ENCODE measurements at regions not wholly inside any gene's neighbourhood (a gene's known extent, or its start where the extent isn't known, plus 50 kb on each side); places are given as distances from the start of the nearest gene placed in this dataset.
"Not testable (repeated sequence)": the region's sequence is repeated elsewhere in the genome, so short reads cannot be mapped to it uniquely, and the experiment has no call there.

- H3K27ac ChIP-seq (ENCODE audit: low read length); H3F3A ChIP-seq (ENCODE audit: insufficient read depth, low read length); H3K27me3 ChIP-seq (replicated peaks; ENCODE audit: insufficient read depth, low read length); H2AFZ ChIP-seq (ENCODE audit: low read length); H3K9me2 ChIP-seq (replicated peaks; ENCODE audit: insufficient read depth, low read length); H3K79me2 ChIP-seq (ENCODE audit: low read length); H3K4me3 ChIP-seq (ENCODE audit: low read length); H3K4me2 ChIP-seq (ENCODE audit: low read depth, low read length); H3K9me3 ChIP-seq (replicated peaks; ENCODE audit: insufficient read depth, low read length); H3K36me3 ChIP-seq (replicated peaks; ENCODE audit: insufficient read depth, low read length); H4K20me1 ChIP-seq (ENCODE audit: insufficient read depth, low read length); H3K4me1 ChIP-seq (ENCODE audit: low read length); DNase-seq; H3K9ac ChIP-seq (ENCODE audit: low read length): not testable (repeated sequence)
These were observed 220.9 kb downstream of the UTRN start for GRCh38 chr6:144506051-144506450.

DNA sequence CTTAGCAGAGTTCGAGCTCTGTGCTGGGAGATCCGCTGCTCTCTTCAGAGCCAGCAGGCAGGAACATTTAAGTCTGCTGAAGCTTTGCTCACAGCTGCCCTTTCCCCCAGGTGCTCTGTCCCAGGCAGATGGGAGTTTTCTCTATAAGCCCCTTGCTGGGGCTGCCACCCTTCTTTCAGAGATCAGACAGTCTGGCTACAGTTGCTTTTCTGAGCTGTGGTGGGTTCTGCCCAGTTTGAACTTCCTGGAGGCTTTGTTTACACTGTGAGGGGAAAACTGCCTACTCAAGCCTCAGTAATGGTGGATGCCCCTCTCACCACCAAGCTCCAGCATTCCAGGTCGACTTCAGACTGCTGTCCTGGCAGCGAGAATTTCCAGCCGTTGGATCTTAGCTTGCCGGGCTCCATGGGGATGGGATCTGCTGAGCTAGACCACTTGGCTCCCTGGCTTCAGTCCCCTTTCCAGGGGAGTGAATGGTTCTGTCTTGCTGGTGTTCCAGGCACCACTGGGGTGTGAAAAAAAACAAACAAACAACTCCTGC, 222.7 kb downstream of the UTRN start:
- H2AFZ ChIP-seq (ENCODE audit: low read length); H4K20me1 ChIP-seq (ENCODE audit: insufficient read depth, low read length); H3K9me2 ChIP-seq (replicated peaks; ENCODE audit: insufficient read depth, low read length); H3K79me2 ChIP-seq (ENCODE audit: low read length); H3F3A ChIP-seq (ENCODE audit: insufficient read depth, low read length); H3K9me3 ChIP-seq (replicated peaks; ENCODE audit: insufficient read depth, low read length); H3K27ac ChIP-seq (ENCODE audit: low read length); H3K27me3 ChIP-seq (replicated peaks; ENCODE audit: insufficient read depth, low read length); DNase-seq; H3K4me2 ChIP-seq (ENCODE audit: low read depth, low read length); H3K4me1 ChIP-seq (ENCODE audit: low read length); H3K4me3 ChIP-seq (ENCODE audit: low read length); H3K9ac ChIP-seq (ENCODE audit: low read length); H3K36me3 ChIP-seq (replicated peaks; ENCODE audit: insufficient read depth, low read length): not testable (repeated sequence)

DNA sequence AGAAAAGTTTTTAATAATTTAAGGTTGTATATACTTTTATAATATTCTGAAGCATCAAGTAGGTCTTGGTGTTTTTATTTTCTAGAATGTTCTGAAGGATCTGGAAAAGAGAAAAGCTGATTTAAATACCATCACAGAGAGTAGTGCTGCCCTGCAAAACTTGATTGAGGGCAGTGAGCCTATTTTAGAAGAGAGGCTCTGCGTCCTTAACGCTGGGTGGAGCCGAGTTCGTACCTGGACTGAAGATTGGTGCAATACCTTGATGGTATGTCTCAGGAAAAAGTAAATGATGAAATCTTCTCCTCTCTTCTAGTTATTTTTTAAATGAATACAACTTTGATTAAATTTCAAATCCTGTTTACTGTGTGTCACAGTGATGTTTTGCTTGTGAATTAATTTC, 225.7 kb downstream of the UTRN start:
- no peaks in the 10 kb centered on the region for H3K79me2 ChIP-seq (ENCODE audit: low read length)
- no peaks in the 10 kb centered on the region for H3K9me3 ChIP-seq (replicated peaks; ENCODE audit: insufficient read depth, low read length)
- no peaks in the 10 kb centered on the region for H3K27me3 ChIP-seq (replicated peaks; ENCODE audit: insufficient read depth, low read length)
- no peak for DNase-seq
- no peak overlapping the region for H3K9ac ChIP-seq (ENCODE audit: low read length)
- H3K4me2 ChIP-seq (ENCODE audit: low read depth, low read length), result no peak overlapping the region
- no peaks in the 10 kb centered on the region for H3F3A ChIP-seq (ENCODE audit: insufficient read depth, low read length)
- no peaks in the 10 kb centered on the region for H3K9me2 ChIP-seq (replicated peaks; ENCODE audit: insufficient read depth, low read length)
- no peaks in the 10 kb centered on the region for H3K4me1 ChIP-seq (ENCODE audit: low read length)
- TF ChIP-seq EZH2 (optimal IDR thresholded peaks at IDR 0.05; ENCODE audit: low read depth, low read length) (no peak), EZH2phosphoT487 (IDR thresholded peaks at IDR 0.05; ENCODE audit: low read length) (no peak)
- TF ChIP-seq, protein P1, sequence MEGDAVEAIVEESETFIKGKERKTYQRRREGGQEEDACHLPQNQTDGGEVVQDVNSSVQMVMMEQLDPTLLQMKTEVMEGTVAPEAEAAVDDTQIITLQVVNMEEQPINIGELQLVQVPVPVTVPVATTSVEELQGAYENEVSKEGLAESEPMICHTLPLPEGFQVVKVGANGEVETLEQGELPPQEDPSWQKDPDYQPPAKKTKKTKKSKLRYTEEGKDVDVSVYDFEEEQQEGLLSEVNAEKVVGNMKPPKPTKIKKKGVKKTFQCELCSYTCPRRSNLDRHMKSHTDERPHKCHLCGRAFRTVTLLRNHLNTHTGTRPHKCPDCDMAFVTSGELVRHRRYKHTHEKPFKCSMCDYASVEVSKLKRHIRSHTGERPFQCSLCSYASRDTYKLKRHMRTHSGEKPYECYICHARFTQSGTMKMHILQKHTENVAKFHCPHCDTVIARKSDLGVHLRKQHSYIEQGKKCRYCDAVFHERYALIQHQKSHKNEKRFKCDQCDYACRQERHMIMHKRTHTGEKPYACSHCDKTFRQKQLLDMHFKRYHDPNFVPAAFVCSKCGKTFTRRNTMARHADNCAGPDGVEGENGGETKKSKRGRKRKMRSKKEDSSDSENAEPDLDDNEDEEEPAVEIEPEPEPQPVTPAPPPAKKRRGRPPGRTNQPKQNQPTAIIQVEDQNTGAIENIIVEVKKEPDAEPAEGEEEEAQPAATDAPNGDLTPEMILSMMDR (IDR thresholded peaks at IDR 0.05; ENCODE audit: low read length), result no peak
- H2AFZ ChIP-seq (ENCODE audit: low read length), result no peak overlapping the region
- no peak overlapping the region for H3K4me3 ChIP-seq (ENCODE audit: low read length)
- H3K36me3 ChIP-seq (replicated peaks; ENCODE audit: insufficient read depth, low read length), result no peaks in the 10 kb centered on the region
- no peaks in the 10 kb centered on the region for H4K20me1 ChIP-seq (ENCODE audit: insufficient read depth, low read length)
- no peak overlapping the region for H3K27ac ChIP-seq (ENCODE audit: low read length)

GRCh38 chr6:144515761-144516160, 230.6 kb downstream of the UTRN start:
- TF ChIP-seq EZH2 (optimal IDR thresholded peaks at IDR 0.05; ENCODE audit: low read depth, low read length) (no peak), EZH2phosphoT487 (IDR thresholded peaks at IDR 0.05; ENCODE audit: low read length) (no peak)
- TF ChIP-seq, protein P1 (IDR thresholded peaks at IDR 0.05; ENCODE audit: low read length), result no peak
- no peak overlapping the region for H2AFZ ChIP-seq (ENCODE audit: low read length)
- H3K9ac ChIP-seq (ENCODE audit: low read length), result no peak overlapping the region
- no peaks in the 10 kb centered on the region for H3K36me3 ChIP-seq (replicated peaks; ENCODE audit: insufficient read depth, low read length)
- H3K27me3 ChIP-seq (replicated peaks; ENCODE audit: insufficient read depth, low read length), result no peaks in the 10 kb centered on the region
- no peaks in the 10 kb centered on the region for H3K9me3 ChIP-seq (replicated peaks; ENCODE audit: insufficient read depth, low read length)
- H3F3A ChIP-seq (ENCODE audit: insufficient read depth, low read length), result no peaks in the 10 kb centered on the region
- H3K27ac ChIP-seq (ENCODE audit: low read length), result no peak overlapping the region
- DNase-seq, result no peak
- H3K4me1 ChIP-seq (ENCODE audit: low read length), result no peaks in the 10 kb centered on the region
- H3K9me2 ChIP-seq (replicated peaks; ENCODE audit: insufficient read depth, low read length), result no peaks in the 10 kb centered on the region
- H3K4me3 ChIP-seq (ENCODE audit: low read length), result no peak overlapping the region
- H4K20me1 ChIP-seq (ENCODE audit: insufficient read depth, low read length), result no peaks in the 10 kb centered on the region
- H3K79me2 ChIP-seq (ENCODE audit: low read length), result no peaks in the 10 kb centered on the region
- no peak overlapping the region for H3K4me2 ChIP-seq (ENCODE audit: low read depth, low read length)
